ENCODE measurements at regions not wholly inside any gene's neighbourhood (a gene's known extent, or its start where the extent isn't known, plus 50 kb on each side); places are given as distances from the start of the nearest gene placed in this dataset.

- no peak for TF ChIP-seq CTCF (conservative IDR thresholded peaks at IDR 0.05; ENCODE audit: low read depth, low read length)
- no peak for TF ChIP-seq EZH2 (IDR thresholded peaks at IDR 0.05; ENCODE audit: borderline replicate concordance, low read depth, low read length, poor library complexity, severe bottlenecking)
Observed at GRCh38 chr14:48853159-48853558, 733.0 kb downstream of the RPS29 start.
